ENCODE measurements at regions not wholly inside any gene's neighbourhood (a gene's known extent, or its start where the extent isn't known, plus 50 kb on each side); places are given as distances from the start of the nearest gene placed in this dataset.

GRCh38 chr1:181208083-181208482 is 119.6 kb downstream of the IER5 start:
- TF ChIP-seq, protein P1, sequence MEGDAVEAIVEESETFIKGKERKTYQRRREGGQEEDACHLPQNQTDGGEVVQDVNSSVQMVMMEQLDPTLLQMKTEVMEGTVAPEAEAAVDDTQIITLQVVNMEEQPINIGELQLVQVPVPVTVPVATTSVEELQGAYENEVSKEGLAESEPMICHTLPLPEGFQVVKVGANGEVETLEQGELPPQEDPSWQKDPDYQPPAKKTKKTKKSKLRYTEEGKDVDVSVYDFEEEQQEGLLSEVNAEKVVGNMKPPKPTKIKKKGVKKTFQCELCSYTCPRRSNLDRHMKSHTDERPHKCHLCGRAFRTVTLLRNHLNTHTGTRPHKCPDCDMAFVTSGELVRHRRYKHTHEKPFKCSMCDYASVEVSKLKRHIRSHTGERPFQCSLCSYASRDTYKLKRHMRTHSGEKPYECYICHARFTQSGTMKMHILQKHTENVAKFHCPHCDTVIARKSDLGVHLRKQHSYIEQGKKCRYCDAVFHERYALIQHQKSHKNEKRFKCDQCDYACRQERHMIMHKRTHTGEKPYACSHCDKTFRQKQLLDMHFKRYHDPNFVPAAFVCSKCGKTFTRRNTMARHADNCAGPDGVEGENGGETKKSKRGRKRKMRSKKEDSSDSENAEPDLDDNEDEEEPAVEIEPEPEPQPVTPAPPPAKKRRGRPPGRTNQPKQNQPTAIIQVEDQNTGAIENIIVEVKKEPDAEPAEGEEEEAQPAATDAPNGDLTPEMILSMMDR (IDR thresholded peaks at IDR 0.05), result no peak
- DNase-seq (no peak), ATAC-seq (no peak)
- Histone ChIP-seq H3K27ac (no peak overlapping the region), H3K4me1 (no peaks in the 10 kb centered on the region), H3K36me3 (no peaks in the 10 kb centered on the region), H3K4me3 (no peak overlapping the region), H3K9me3 (no peaks in the 10 kb centered on the region), H3K27me3 (peaks cover 0 to 4% of the 10 kb centered on the region in 2 donors)
- intact Hi-C loops (cut with DNase I), result no loop called here

DNA sequence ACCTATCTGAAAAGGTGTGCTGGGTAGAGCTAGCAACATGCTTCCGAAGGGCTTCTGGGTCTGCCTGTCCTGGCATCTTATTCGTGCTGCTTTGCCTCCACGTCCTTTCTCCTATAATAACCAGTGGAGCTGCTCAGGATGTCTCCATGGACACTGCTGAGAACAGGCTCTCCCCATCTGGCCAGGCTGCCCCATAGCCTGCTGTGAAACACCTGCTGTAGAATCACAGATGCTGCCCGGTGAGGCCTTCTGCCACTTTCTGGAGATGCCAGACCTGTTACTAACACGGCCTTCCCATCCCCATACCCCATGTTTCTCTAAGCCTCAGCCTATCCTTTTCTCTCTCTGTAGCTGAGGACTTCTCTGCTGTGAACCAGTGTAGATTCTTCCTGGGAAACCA is 120.5 kb downstream of the IER5 start:
- TF ChIP-seq, protein P1 (IDR thresholded peaks at IDR 0.05), result no peak
- DNase-seq (no peak), ATAC-seq (no peak)
- intact Hi-C loops (cut with DNase I), result no loop called here
- no peaks in the 10 kb centered on the region for H3K36me3 ChIP-seq
- H3K4me3 ChIP-seq, result no peak overlapping the region
- no peaks in the 10 kb centered on the region for H3K9me3 ChIP-seq
- no peaks in the 10 kb centered on the region for H3K4me1 ChIP-seq
- H3K27me3 ChIP-seq, result peaks cover 0 to 4% of the 10 kb centered on the region in 2 donors
- H3K27ac ChIP-seq, result no peak overlapping the region

- no peaks in the 10 kb centered on the region for H3K36me3 ChIP-seq
- DNase-seq (no peak), ATAC-seq (no peak)
- H3K4me3 ChIP-seq, result no peak overlapping the region
- H3K27me3 ChIP-seq, result no peaks in the 10 kb centered on the region
- intact Hi-C loops (cut with DNase I), result no loop called here
- no peak overlapping the region for H3K27ac ChIP-seq
- H3K4me1 ChIP-seq, result no peaks in the 10 kb centered on the region
- TF ChIP-seq, protein P1 (IDR thresholded peaks at IDR 0.05), result no peak
- H3K9me3 ChIP-seq, result no peaks in the 10 kb centered on the region
Observed at GRCh38 chr1:181213056-181213455, 124.6 kb downstream of the IER5 start.

- Histone ChIP-seq H3K36me3 (no peaks in the 10 kb centered on the region), H3K27ac (no peak overlapping the region), H3K4me1 (no peaks in the 10 kb centered on the region), H3K27me3 (no peaks in the 10 kb centered on the region), H3K9me3 (no peaks in the 10 kb centered on the region), H3K4me3 (no peak overlapping the region)
- DNase-seq, result no peak
- intact Hi-C loops (cut with DNase I), result no loop called here
- no peak for ATAC-seq
- TF ChIP-seq, protein P1 (IDR thresholded peaks at IDR 0.05), result no peak
Observed at GRCh38 chr1:181216591-181216994, 128.1 kb downstream of the IER5 start.

DNA sequence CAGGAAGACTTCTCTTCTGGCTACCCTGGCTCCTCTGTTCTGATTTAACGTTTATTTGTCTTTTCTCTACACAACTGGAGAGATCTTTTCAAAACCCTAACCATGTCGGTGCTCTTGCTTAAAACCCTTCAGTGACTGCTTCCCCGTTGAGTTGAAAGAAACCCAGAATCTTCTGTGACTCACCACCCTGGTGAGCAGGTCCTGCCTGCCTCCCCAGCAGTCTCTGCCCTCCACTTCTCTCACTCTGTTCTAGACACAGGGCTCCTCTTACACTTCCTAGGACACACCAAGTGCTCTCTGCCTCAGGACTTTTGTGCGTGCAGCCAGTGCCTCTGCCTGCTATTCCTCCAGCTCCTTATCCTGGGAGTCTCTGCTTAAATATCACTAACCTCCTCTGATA is 131.4 kb downstream of the IER5 start:
- TF ChIP-seq, protein P1 (IDR thresholded peaks at IDR 0.05), result no peak
- H3K36me3 ChIP-seq, result no peaks in the 10 kb centered on the region
- ATAC-seq, result no peak
- no peak for DNase-seq
- no peak overlapping the region for H3K4me3 ChIP-seq
- intact Hi-C loops (cut with DNase I), result no loop called here
- H3K4me1 ChIP-seq, result no peaks in the 10 kb centered on the region
- H3K27me3 ChIP-seq, result no peaks in the 10 kb centered on the region
- peaks cover 0 to 6% of the 10 kb centered on the region in 2 donors for H3K9me3 ChIP-seq
- no peak overlapping the region for H3K27ac ChIP-seq
